HepG2 (cell line): ENCODE measurements at regions not wholly inside any gene's neighbourhood (a gene's known extent, or its start where the extent isn't known, plus 50 kb on each side); places are given as distances from the start of the nearest gene placed in this dataset.

Source experiments
- ATAC-seq: fragments of 200-7000 bp; cut with Tn5 transposase; 3 replicates; pipeline ENCODE4 v1.9.1; 2020; ENCODE audit warnings: mild to moderate bottlenecking, moderate library complexity
- BruUV-seq: library from RNA; stranded (reverse); fragments of 400-500 nt; replicated peaks from 2 replicates; lab custom pipeline; 2021; lab: Mats Ljungman, UMichigan
- CTCF ChIA-PET: fragments of 300-600 bp; formaldehyde crosslinking; extraction: SDS; loops from one replicate; lab custom pipeline; 2021; ENCODE audit warnings: low total read pairs, inconsistent platforms, low intra/inter-chr PET ratio; lab: Yijun Ruan, JAX
- POLR2A ChIA-PET: fragments of 350-600 bp; sonication (Branson Sonifier 250); formaldehyde crosslinking; loops from one replicate; lab custom pipeline; 2020; ENCODE audit warnings: antibody characterized with exemption, inconsistent platforms; lab: Yijun Ruan, JAX
- DNase-seq: peaks from one replicate; pipeline ENCODE4 v3.0.0-alpha.2; 2015; ENCODE audit warnings: low spot score
- FAIRE-seq: peaks from 3 replicates; lab custom pipeline; 2011; peaks lifted over from hg19 to GRCh38; lab: Jason Lieb, UNC
- H2AFZ ChIP-seq: one replicate; pipeline ENCODE4 v1.6.1; 2011; ENCODE audit warnings: low read length, inconsistent platforms
- H3K27ac ChIP-seq: fragments of 300-600 bp; 3 replicates; pipeline ENCODE4 v1.8.0; 2011; ENCODE audit warnings: mixed run types, mild to moderate bottlenecking, mixed read lengths, low read length, inconsistent platforms; ENCODE audit not compliant: insufficient read depth; ENCODE audit errors: extremely low read length
- H3K27me3 ChIP-seq, 2 experiments: fragments of 200-600 bp in 1 of 2; 2 replicates in 1 of 2; 3 replicates in 1 of 2; pipeline versions ENCODE4 v1.6.0 to v1.8.0; 2011; ENCODE audit warnings: low read length in 2 of 2, mild to moderate bottlenecking in 2 of 2, moderate library complexity in 2 of 2, inconsistent platforms in 1 of 2; ENCODE audit not compliant: insufficient read depth in 2 of 2, control insufficient read depth in 1 of 2
- H3K36me3 ChIP-seq, 2 experiments: fragments of 200-600 bp in 1 of 2; replicated peaks in 1 of 2; 2 replicates in 1 of 2; 3 replicates in 1 of 2; pipeline versions ENCODE4 v1.5.1 to v1.8.0; 2011; ENCODE audit warnings: low read length in 2 of 2, inconsistent platforms in 1 of 2; ENCODE audit not compliant: insufficient read depth in 2 of 2, control insufficient read depth in 1 of 2
- H3K4me1 ChIP-seq: 2 replicates; pipeline ENCODE4 v1.5.1; 2012; ENCODE audit warnings: low read length, inconsistent platforms; ENCODE audit not compliant: insufficient read depth
- H3K4me2 ChIP-seq: 2 replicates; pipeline ENCODE4 v1.6.0; 2011; ENCODE audit warnings: low read depth, low read length, inconsistent platforms
- H3K4me3 ChIP-seq, 3 experiments: fragments of 200-600 bp in 1 of 3; sonication (generic), shearing (Covaris generic) in 1 of 3; replicated peaks in 1 of 3; 2 replicates each; pipeline ENCODE4 v1.5.1; 2011 to 2016; ENCODE audit warnings: low read length in 3 of 3, inconsistent platforms in 2 of 3, low read depth in 2 of 3, mild to moderate bottlenecking in 2 of 3, control low read depth in 1 of 3, mixed read lengths in 1 of 3; ENCODE audit not compliant: insufficient read depth in 1 of 3
- H3K79me2 ChIP-seq: one replicate; pipeline ENCODE4 v1.6.1; 2011; ENCODE audit warnings: low read length, inconsistent platforms; ENCODE audit not compliant: insufficient read depth
- H3K9ac ChIP-seq: 2 replicates; pipeline ENCODE4 v1.6.0; 2011; ENCODE audit warnings: mild to moderate bottlenecking, low read depth, low read length, inconsistent platforms; ENCODE audit not compliant: insufficient read depth
- H3K9me3 ChIP-seq: 2 replicates; pipeline ENCODE4 v1.5.1; 2012; ENCODE audit warnings: mild to moderate bottlenecking, low read length
- H4K20me1 ChIP-seq: 2 replicates; pipeline ENCODE4 v1.6.0; 2011; ENCODE audit warnings: inconsistent platforms, mild to moderate bottlenecking, low read length, moderate library complexity; ENCODE audit not compliant: insufficient read depth
- ARID3A ChIP-seq: IDR thresholded peaks from 2 replicates; pipeline ENCODE4 v1.6.1; 2012; ENCODE audit warnings: low read depth, low read length, improper control_type of control experiment
- CTCF ChIP-seq: sonication (generic); formaldehyde crosslinking; IDR thresholded peaks from 2 replicates; pipeline ENCODE4 v1.5.0; 2020; ENCODE audit warnings: mild to moderate bottlenecking, missing genetic modification reagents, moderate library complexity
- HNRNPH1 ChIP-seq: fragments of 200-400 bp; formaldehyde crosslinking; optimal IDR thresholded peaks from 2 replicates; pipeline ENCODE3; 2017; ENCODE audit warnings: mild to moderate bottlenecking, low read depth, low read length
- STAG1 ChIP-seq: sonication (generic); formaldehyde crosslinking; IDR thresholded peaks from 2 replicates; pipeline ENCODE4 v1.4.0; 2020; ENCODE audit warnings: missing genetic modification reagents
- YY1 ChIP-seq: IDR thresholded peaks from 2 replicates; pipeline ENCODE4 v1.6.1; 2011; ENCODE audit warnings: low read length, low read depth, moderate library complexity, mild to moderate bottlenecking; ENCODE audit not compliant: insufficient read depth, insufficient replicate concordance
- ZNF12 ChIP-seq: sonication (generic); formaldehyde crosslinking; IDR thresholded peaks from 2 replicates; pipeline ENCODE4 v1.5.0; 2020; ENCODE audit warnings: missing genetic modification reagents
- ZNF33B ChIP-seq: sonication (generic); formaldehyde crosslinking; IDR thresholded peaks from 2 replicates; pipeline ENCODE4 v1.5.1; 2020; ENCODE audit warnings: mild to moderate bottlenecking, missing genetic modification reagents
- ZNF570 ChIP-seq: sonication (generic); formaldehyde crosslinking; IDR thresholded peaks from 2 replicates; pipeline ENCODE4 v1.4.0; 2020; ENCODE audit warnings: mild to moderate bottlenecking, missing genetic modification reagents, borderline replicate concordance
- ZNF704 ChIP-seq: sonication (generic); formaldehyde crosslinking; IDR thresholded peaks from 2 replicates; pipeline ENCODE4 v1.8.1; 2023; ENCODE audit warnings: mild to moderate bottlenecking, inconsistent platforms, moderate library complexity, missing genetic modification reagents, borderline replicate concordance
- WGBS: methylation state at CpG from one replicate; pipeline ENCODE4 v1.1.6; 2017; ENCODE audit warnings: low lambda C conversion rate; 5-methylcytosine and 5-hydroxymethylcytosine counted together
- in situ Hi-C: cut with HindIII; loops from 2 replicates; pipeline ENCODE4 v1.10.0; 2017; ENCODE audit warnings: low pct_unique_long_range_greater_than_20kb; ENCODE audit not compliant: extremely low pct_ligation_motif_present
- intact Hi-C: fragments of 100-400 bp; cut with micrococcal nuclease; formaldehyde crosslinking; loops from one replicate; pipeline ENCODE4 v1.10.0; 2022; ENCODE audit not compliant: unreplicated experiment

- FAIRE-seq (no peak), ATAC-seq (no peak; the same call in 1 of the 3 replicates), DNase-seq (peak; percentile 3)
- no peak overlapping the region for H3K4me3 ChIP-seq
- no peak overlapping the region for H3K4me2 ChIP-seq
- no peaks in the 10 kb centered on the region for H4K20me1 ChIP-seq
- H3K4me1 ChIP-seq = no peaks in the 10 kb centered on the region
- no peaks in the 10 kb centered on the region for H3K36me3 ChIP-seq
- 10% methylated on average over 5 of the region's 5 CpGs for WGBS
- no peaks in the 10 kb centered on the region for H3K27me3 ChIP-seq
- CTCF ChIA-PET = interaction anchor here (1.9 kb wide), 1 partner anchor 1137 kb away, joined by 8 read pairs; no protein-coding TSS in a partner anchor
- intact Hi-C loops = loop anchor here (1.0 kb wide), 2 partner anchors 130 to 1137 kb away; no protein-coding TSS in a partner anchor
- H2AFZ ChIP-seq = no peak overlapping the region
- POLR2A ChIA-PET = no interaction called here
- peaks cover 48% of the 10 kb centered on the region for H3K9me3 ChIP-seq
- no TSS peak for BruUV-seq
- no peaks in the 10 kb centered on the region for H3K79me2 ChIP-seq
- no peak overlapping the region for H3K9ac ChIP-seq
- in situ Hi-C loops = no loop called here
- TF ChIP-seq ZNF704 (CRISPR knock-in tag) (no peak), YY1 (no peak), ZNF570 (CRISPR knock-in tag) (no peak), ZNF12 (no peak), STAG1 (peak; percentile 36), ZNF33B (no peak), CTCF (CRISPR knock-in tag) (peak; percentile 46), HNRNPH1 (no peak), ARID3A (no peak)
- H3K27ac ChIP-seq = no peak overlapping the region
These were observed 103.3 kb upstream of the DEPDC1 start for GRCh38 chr1:68600049-68600661.
